ENCODE measurements at regions not wholly inside any gene's neighbourhood (a gene's known extent, or its start where the extent isn't known, plus 50 kb on each side); places are given as distances from the start of the nearest gene placed in this dataset.
"Not testable (repeated sequence)": the region's sequence is repeated elsewhere in the genome, so short reads cannot be mapped to it uniquely, and the experiment has no call there.

GRCh38 chr2:198652461-198652860, 805.3 kb downstream of the SATB2 start:
- DNase-seq (ENCODE audit: low read depth in 2 of 2, low spot score in 1 of 2): no peak

GRCh38 chr2:198645816-198646215, 811.9 kb downstream of the SATB2 start:
- no peak for DNase-seq (ENCODE audit: low read depth in 2 of 2, low spot score in 1 of 2)

- DNase-seq (ENCODE audit: low read depth in 2 of 2, low spot score in 1 of 2): no peak
These were observed 816.6 kb downstream of the SATB2 start for GRCh38 chr2:198641161-198641560.

GRCh38 chr2:198640463-198640862, 817.3 kb downstream of the SATB2 start:
- DNase-seq (ENCODE audit: low read depth in 2 of 2, low spot score in 1 of 2): no peak

- no peak for DNase-seq (ENCODE audit: low read depth in 2 of 2, low spot score in 1 of 2)
These were observed 818.2 kb downstream of the SATB2 start for GRCh38 chr2:198639580-198639979.

GRCh38 chr2:198638577-198638976, 819.2 kb downstream of the SATB2 start:
- DNase-seq (ENCODE audit: low read depth in 2 of 2, low spot score in 1 of 2): no peak

- no peak for DNase-seq (ENCODE audit: low read depth in 2 of 2, low spot score in 1 of 2)
These were observed 826.0 kb downstream of the PLCL1 start for GRCh38 chr2:198630384-198630783.

- no peak for DNase-seq (ENCODE audit: low read depth in 2 of 2, low spot score in 1 of 2)
These were observed 824.2 kb downstream of the PLCL1 start for GRCh38 chr2:198628596-198628995.

- no peak for DNase-seq (ENCODE audit: low read depth in 2 of 2, low spot score in 1 of 2)
These were observed 818.8 kb downstream of the PLCL1 start for GRCh38 chr2:198622986-198623730.

- DNase-seq (ENCODE audit: low read depth in 2 of 2, low spot score in 1 of 2): no peak
These were observed 811.6 kb downstream of the PLCL1 start for GRCh38 chr2:198615972-198616371.

GRCh38 chr2:198611201-198611600, 806.8 kb downstream of the PLCL1 start:
- no peak for DNase-seq (ENCODE audit: low read depth in 2 of 2, low spot score in 1 of 2)

GRCh38 chr2:198604599-198604998, 800.2 kb downstream of the PLCL1 start:
- no peak for DNase-seq (ENCODE audit: low read depth in 2 of 2, low spot score in 1 of 2)

GRCh38 chr2:198602986-198603385, 798.6 kb downstream of the PLCL1 start:
- not testable (repeated sequence) for DNase-seq (ENCODE audit: low read depth in 2 of 2, low spot score in 1 of 2)

GRCh38 chr2:198597648-198598047, 793.3 kb downstream of the PLCL1 start:
- no peak for DNase-seq (ENCODE audit: low read depth in 2 of 2, low spot score in 1 of 2)

- no peak for DNase-seq (ENCODE audit: low read depth in 2 of 2, low spot score in 1 of 2)
These were observed 792.6 kb downstream of the PLCL1 start for GRCh38 chr2:198596985-198597384.

GRCh38 chr2:198595721-198596120, 791.3 kb downstream of the PLCL1 start:
- DNase-seq (ENCODE audit: low read depth in 2 of 2, low spot score in 1 of 2): no peak

GRCh38 chr2:198591586-198591985, 787.2 kb downstream of the PLCL1 start:
- no peak for DNase-seq (ENCODE audit: low read depth in 2 of 2, low spot score in 1 of 2)

- DNase-seq (ENCODE audit: low read depth in 2 of 2, low spot score in 1 of 2): no peak
These were observed 783.3 kb downstream of the PLCL1 start for GRCh38 chr2:198587741-198588140.

- no peak for DNase-seq (ENCODE audit: low read depth in 2 of 2, low spot score in 1 of 2)
These were observed 782.8 kb downstream of the PLCL1 start for GRCh38 chr2:198587240-198587639.

GRCh38 chr2:198571393-198571792, 767.0 kb downstream of the PLCL1 start:
- no peak for DNase-seq (ENCODE audit: low read depth in 2 of 2, low spot score in 1 of 2)

- no peak for DNase-seq (ENCODE audit: low read depth in 2 of 2, low spot score in 1 of 2)
These were observed 753.8 kb downstream of the PLCL1 start for GRCh38 chr2:198558176-198558575.

GRCh38 chr2:198546122-198546521, 741.7 kb downstream of the PLCL1 start:
- no peak for DNase-seq (ENCODE audit: low read depth in 2 of 2, low spot score in 1 of 2)

- DNase-seq (ENCODE audit: low read depth in 2 of 2, low spot score in 1 of 2): no peak
These were observed 741.0 kb downstream of the PLCL1 start for GRCh38 chr2:198545411-198545810.

All from stimulated activated CD8-positive, alpha-beta memory T cell treated with anti-CD3 and anti-CD28 coated beads, Interleukin-4, amount 100 ng/mL, for 4 hours (primary cell).